ENCODE measurements at regions not wholly inside any gene's neighbourhood (a gene's known extent, or its start where the extent isn't known, plus 50 kb on each side); places are given as distances from the start of the nearest gene placed in this dataset.

DNA sequence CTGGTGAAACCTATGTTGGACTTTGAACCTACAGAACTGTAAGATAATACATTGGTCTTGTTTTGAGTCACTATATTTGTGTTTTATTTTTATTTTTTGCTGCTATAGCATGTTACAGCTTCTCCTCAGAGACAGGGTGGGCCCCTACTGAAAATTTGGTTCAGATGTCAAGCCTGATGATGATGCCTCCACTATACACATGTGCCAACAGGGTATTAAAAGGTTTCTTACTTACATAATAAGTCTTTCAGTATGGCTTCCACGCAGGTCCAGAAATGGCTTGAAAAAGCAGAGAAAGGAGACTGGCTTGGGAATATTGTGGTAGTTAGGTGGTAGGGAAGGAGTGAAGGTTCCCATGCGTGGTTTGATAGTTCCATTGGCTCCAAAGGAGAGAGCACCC, 52.9 kb upstream of the ELAC2 start (continued):
- TF ChIP-seq, protein P1, sequence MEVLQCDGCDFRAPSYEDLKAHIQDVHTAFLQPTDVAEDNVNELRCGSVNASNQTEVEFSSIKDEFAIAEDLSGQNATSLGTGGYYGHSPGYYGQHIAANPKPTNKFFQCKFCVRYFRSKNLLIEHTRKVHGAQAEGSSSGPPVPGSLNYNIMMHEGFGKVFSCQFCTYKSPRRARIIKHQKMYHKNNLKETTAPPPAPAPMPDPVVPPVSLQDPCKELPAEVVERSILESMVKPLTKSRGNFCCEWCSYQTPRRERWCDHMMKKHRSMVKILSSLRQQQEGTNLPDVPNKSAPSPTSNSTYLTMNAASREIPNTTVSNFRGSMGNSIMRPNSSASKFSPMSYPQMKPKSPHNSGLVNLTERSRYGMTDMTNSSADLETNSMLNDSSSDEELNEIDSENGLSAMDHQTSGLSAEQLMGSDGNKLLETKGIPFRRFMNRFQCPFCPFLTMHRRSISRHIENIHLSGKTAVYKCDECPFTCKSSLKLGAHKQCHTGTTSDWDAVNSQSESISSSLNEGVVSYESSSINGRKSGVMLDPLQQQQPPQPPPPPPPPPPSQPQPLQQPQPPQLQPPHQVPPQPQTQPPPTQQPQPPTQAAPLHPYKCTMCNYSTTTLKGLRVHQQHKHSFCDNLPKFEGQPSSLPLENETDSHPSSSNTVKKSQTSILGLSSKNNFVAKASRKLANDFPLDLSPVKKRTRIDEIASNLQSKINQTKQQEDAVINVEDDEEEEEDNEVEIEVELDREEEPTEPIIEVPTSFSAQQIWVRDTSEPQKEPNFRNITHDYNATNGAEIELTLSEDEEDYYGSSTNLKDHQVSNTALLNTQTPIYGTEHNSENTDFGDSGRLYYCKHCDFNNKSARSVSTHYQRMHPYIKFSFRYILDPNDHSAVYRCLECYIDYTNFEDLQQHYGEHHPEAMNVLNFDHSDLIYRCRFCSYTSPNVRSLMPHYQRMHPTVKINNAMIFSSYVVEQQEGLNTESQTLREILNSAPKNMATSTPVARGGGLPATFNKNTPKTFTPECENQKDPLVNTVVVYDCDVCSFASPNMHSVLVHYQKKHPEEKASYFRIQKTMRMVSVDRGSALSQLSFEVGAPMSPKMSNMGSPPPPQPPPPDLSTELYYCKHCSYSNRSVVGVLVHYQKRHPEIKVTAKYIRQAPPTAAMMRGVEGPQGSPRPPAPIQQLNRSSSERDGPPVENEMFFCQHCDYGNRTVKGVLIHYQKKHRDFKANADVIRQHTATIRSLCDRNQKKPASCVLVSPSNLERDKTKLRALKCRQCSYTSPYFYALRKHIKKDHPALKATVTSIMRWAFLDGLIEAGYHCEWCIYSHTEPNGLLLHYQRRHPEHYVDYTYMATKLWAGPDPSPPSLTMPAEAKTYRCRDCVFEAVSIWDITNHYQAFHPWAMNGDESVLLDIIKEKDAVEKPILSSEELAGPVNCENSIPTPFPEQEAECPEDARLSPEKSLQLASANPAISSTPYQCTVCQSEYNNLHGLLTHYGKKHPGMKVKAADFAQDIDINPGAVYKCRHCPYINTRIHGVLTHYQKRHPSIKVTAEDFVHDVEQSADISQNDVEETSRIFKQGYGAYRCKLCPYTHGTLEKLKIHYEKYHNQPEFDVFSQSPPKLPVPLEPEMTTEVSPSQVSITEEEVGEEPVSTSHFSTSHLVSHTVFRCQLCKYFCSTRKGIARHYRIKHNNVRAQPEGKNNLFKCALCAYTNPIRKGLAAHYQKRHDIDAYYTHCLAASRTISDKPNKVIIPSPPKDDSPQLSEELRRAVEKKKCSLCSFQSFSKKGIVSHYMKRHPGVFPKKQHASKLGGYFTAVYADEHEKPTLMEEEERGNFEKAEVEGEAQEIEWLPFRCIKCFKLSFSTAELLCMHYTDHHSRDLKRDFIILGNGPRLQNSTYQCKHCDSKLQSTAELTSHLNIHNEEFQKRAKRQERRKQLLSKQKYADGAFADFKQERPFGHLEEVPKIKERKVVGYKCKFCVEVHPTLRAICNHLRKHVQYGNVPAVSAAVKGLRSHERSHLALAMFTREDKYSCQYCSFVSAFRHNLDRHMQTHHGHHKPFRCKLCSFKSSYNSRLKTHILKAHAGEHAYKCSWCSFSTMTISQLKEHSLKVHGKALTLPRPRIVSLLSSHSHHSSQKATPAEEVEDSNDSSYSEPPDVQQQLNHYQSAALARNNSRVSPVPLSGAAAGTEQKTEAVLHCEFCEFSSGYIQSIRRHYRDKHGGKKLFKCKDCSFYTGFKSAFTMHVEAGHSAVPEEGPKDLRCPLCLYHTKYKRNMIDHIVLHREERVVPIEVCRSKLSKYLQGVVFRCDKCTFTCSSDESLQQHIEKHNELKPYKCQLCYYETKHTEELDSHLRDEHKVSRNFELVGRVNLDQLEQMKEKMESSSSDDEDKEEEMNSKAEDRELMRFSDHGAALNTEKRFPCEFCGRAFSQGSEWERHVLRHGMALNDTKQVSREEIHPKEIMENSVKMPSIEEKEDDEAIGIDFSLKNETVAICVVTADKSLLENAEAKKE (CRISPR knock-in tag; IDR thresholded peaks at IDR 0.05), result no peak
- TF ChIP-seq EZH2 (IDR thresholded peaks at IDR 0.05; ENCODE audit: low read depth, unreplicated experiment) (no peak), NANOG (IDR thresholded peaks at IDR 0.05; ENCODE audit: borderline replicate concordance) (no peak), JUNB (IDR thresholded peaks at IDR 0.05; ENCODE audit: unreplicated experiment) (no peak)
- TF ChIP-seq, protein P2, sequence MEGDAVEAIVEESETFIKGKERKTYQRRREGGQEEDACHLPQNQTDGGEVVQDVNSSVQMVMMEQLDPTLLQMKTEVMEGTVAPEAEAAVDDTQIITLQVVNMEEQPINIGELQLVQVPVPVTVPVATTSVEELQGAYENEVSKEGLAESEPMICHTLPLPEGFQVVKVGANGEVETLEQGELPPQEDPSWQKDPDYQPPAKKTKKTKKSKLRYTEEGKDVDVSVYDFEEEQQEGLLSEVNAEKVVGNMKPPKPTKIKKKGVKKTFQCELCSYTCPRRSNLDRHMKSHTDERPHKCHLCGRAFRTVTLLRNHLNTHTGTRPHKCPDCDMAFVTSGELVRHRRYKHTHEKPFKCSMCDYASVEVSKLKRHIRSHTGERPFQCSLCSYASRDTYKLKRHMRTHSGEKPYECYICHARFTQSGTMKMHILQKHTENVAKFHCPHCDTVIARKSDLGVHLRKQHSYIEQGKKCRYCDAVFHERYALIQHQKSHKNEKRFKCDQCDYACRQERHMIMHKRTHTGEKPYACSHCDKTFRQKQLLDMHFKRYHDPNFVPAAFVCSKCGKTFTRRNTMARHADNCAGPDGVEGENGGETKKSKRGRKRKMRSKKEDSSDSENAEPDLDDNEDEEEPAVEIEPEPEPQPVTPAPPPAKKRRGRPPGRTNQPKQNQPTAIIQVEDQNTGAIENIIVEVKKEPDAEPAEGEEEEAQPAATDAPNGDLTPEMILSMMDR (conservative IDR thresholded peaks at IDR 0.05; ENCODE audit: low read depth in 2 of 2), result no peak

DNA sequence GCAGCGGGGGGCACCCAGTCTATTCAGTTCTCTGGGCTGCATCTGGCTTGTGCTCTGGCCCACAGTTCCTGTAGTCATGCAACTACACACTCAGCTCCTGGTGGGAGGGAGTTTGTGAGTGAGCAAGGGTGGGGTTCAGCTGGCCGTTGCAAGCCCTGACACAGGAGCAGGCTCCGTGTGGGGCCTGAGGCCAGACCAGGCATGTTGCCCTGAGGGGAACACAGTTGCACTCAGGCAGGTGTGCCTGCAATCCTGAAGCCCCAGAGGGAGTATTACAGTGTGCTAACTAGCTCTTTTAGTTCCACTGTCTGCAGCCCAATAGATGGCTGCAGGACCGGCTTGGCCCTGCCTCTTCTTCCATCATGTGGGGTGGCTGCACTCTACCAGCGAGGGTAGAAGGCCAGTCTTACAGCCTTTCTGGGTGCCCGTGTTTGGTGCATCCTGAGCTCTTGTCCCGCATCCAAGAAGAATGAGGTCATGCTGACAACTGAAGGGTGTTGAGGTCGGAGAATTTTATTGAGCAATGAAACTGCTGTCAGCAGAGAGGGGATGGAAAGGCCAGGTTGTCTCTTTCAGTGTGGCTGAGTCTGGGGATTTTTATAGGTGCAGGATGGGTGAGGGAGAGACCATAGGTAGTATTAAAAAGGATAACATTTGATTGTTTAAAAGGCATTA, 49.9 kb upstream of the ELAC2 start:
- no peaks in the 10 kb centered on the region for H3K36me3 ChIP-seq (ENCODE audit: insufficient read depth)
- peaks cover 3% of the 10 kb centered on the region; the same call in 1 of the 2 replicates for H3K9me2 ChIP-seq (ENCODE audit: insufficient read depth)
- peaks cover 2% of the 10 kb centered on the region for H3K27me3 Mint-ChIP-seq (ENCODE audit: insufficient read depth, low read depth, poor library complexity)
- H4K20me1 ChIP-seq (replicated peaks; ENCODE audit: insufficient read depth), result no peaks in the 10 kb centered on the region
- H3K27me3 ChIP-seq (ENCODE audit: insufficient read depth), result no peaks in the 10 kb centered on the region
- no peak overlapping the region for H3K4me2 ChIP-seq
- H3K4me3 Mint-ChIP-seq, result no peak overlapping the region
- H3K27ac ChIP-seq (ENCODE audit: low read depth), result no peak overlapping the region
- peaks cover 21% of the 10 kb centered on the region for H3K9me3 Mint-ChIP-seq
- H3K4me1 ChIP-seq (ENCODE audit: insufficient read depth), result no peaks in the 10 kb centered on the region
- no peaks in the 10 kb centered on the region for H3K4me1 Mint-ChIP-seq
- ATAC-seq, result no peak
- peaks cover 15% of the 10 kb centered on the region for H3K36me3 Mint-ChIP-seq (ENCODE audit: low read depth)
- no peak overlapping the region for H3K27ac Mint-ChIP-seq
- no peak for DNase-seq (ENCODE audit: low spot score)
- no peaks in the 10 kb centered on the region for H3F3A ChIP-seq (replicated peaks; ENCODE audit: low read depth)
- TF ChIP-seq POLR2AphosphoS5 (IDR thresholded peaks at IDR 0.05; ENCODE audit: low read depth), result no peak
- TF ChIP-seq CREB1 (CRISPR knock-in tag; IDR thresholded peaks at IDR 0.05; ENCODE audit: low read depth), result no peak
- no peaks in the 10 kb centered on the region for H3K79me2 ChIP-seq (replicated peaks; ENCODE audit: insufficient read depth)
- H2AFZ ChIP-seq, result no peak overlapping the region
- H3K4me3 ChIP-seq, result no peak overlapping the region
